K562 (cell line): ENCODE measurements at regions not wholly inside any gene's neighbourhood (a gene's known extent, or its start where the extent isn't known, plus 50 kb on each side); places are given as distances from the start of the nearest gene placed in this dataset.

ENCODE experiments used
- ATAC-seq: fragments of 200-7000 bp; cut with Tn5 transposase; 3 replicates; pipeline ENCODE4 v1.9.1; 2020; ENCODE audit warnings: moderate library complexity
- BruUV-seq: library from RNA; stranded (reverse); fragments of 400-500 nt; replicated peaks from 2 replicates; lab custom pipeline; 2021; lab: Mats Ljungman, UMichigan
- CTCF ChIA-PET: fragments of 300-600 bp; formaldehyde crosslinking; extraction: SDS; loops from one replicate; lab custom pipeline; 2021; ENCODE audit warnings: low intra/inter-chr PET ratio; lab: Yijun Ruan, JAX
- POLR2A ChIA-PET: fragments of 300-600, 350-650 bp; sonication (Branson Sonifier 250); formaldehyde crosslinking; extraction: SDS; loops from one replicate; lab custom pipeline; 2021; ENCODE audit warnings: antibody characterized with exemption, inconsistent platforms; lab: Yijun Ruan, JAX
- DNase-seq, 4 experiments: peaks; one replicate each; pipeline versions ENCODE4 v3.0.0 to v3.0.0-alpha.2; 2011 to 2018; ENCODE audit warnings: low spot score in 3 of 4, mixed read lengths in 3 of 4; ENCODE audit errors: extremely low read depth in 1 of 4
- FAIRE-seq: peaks from 2 replicates; lab custom pipeline; 2011; peaks lifted over from hg19 to GRCh38; lab: Jason Lieb, UNC
- H2AFZ ChIP-seq: 2 replicates; pipeline ENCODE4 v1.6.0; 2011; ENCODE audit warnings: low read depth, low read length, control low read depth, inconsistent platforms
- H3K27ac ChIP-seq: fragments of 200-600 bp; 3 replicates; pipeline ENCODE4 v1.8.0; 2011; ENCODE audit warnings: low read depth, mild to moderate bottlenecking, control low read depth, inconsistent platforms, low read length, moderate library complexity, mixed read lengths; ENCODE audit errors: extremely low read depth
- H3K27me3 ChIP-seq, 2 experiments: fragments of 300-600 bp in 1 of 2; 2 replicates in 1 of 2; 3 replicates in 1 of 2; pipeline versions ENCODE4 v1.6.0 to v1.8.0; 2011; ENCODE audit warnings: inconsistent platforms in 2 of 2, low read length in 2 of 2, mild to moderate bottlenecking in 1 of 2, mixed read lengths in 1 of 2, moderate library complexity in 1 of 2; ENCODE audit not compliant: control insufficient read depth in 2 of 2, insufficient read depth in 2 of 2
- H3K36me3 ChIP-seq: fragments of 300-600 bp; 3 replicates; pipeline ENCODE4 v1.8.0; 2011; ENCODE audit warnings: mild to moderate bottlenecking, low read length, inconsistent platforms; ENCODE audit not compliant: control insufficient read depth, insufficient read depth
- H3K4me1 ChIP-seq, 2 experiments: fragments of 200-600 bp in 1 of 2; replicated peaks in 1 of 2; 2 replicates in 1 of 2; 3 replicates in 1 of 2; pipeline versions ENCODE4 v1.5.1 to v1.8.0; 2011; ENCODE audit warnings: inconsistent platforms in 2 of 2, low read length in 2 of 2, mild to moderate bottlenecking in 1 of 2, mixed read lengths in 1 of 2, moderate library complexity in 1 of 2; ENCODE audit not compliant: control insufficient read depth in 2 of 2, insufficient read depth in 2 of 2
- H3K4me2 ChIP-seq: 2 replicates; pipeline ENCODE4 v1.6.1; 2011; ENCODE audit warnings: low read length, control low read depth, inconsistent platforms, mixed read lengths; ENCODE audit not compliant: insufficient read depth
- H3K4me3 ChIP-seq: fragments of 200-600 bp; sonication (generic), shearing (Covaris generic); 2 replicates; pipeline ENCODE4 v1.5.1; 2016; ENCODE audit warnings: control low read depth, inconsistent platforms
- H3K79me2 ChIP-seq: fragments of 200-600 bp; 3 replicates; pipeline ENCODE4 v1.8.0; 2011; ENCODE audit warnings: low read length, inconsistent platforms; ENCODE audit not compliant: control insufficient read depth, insufficient read depth
- H3K9ac ChIP-seq, 2 experiments: 2 replicates each; pipeline versions ENCODE4 v1.6.0 to v1.6.1; 2011; ENCODE audit warnings: low read depth in 2 of 2, low read length in 2 of 2, control low read depth in 1 of 2, inconsistent platforms in 1 of 2, mild to moderate bottlenecking in 1 of 2, mixed read lengths in 1 of 2; ENCODE audit not compliant: insufficient read depth in 1 of 2
- H3K9me1 ChIP-seq: one replicate; pipeline ENCODE4 v1.6.0; 2011; ENCODE audit warnings: inconsistent platforms, mild to moderate bottlenecking, low read length, moderate library complexity; ENCODE audit not compliant: control insufficient read depth, insufficient read depth
- H3K9me3 ChIP-seq: replicated peaks from 2 replicates; pipeline ENCODE4 v1.5.1; 2011; ENCODE audit warnings: low read depth, low read length, inconsistent platforms; ENCODE audit not compliant: control insufficient read depth, insufficient read depth
- H4K20me1 ChIP-seq: replicated peaks from 2 replicates; pipeline ENCODE4 v1.6.1; 2011; ENCODE audit warnings: low read length, inconsistent platforms, mixed read lengths; ENCODE audit not compliant: control insufficient read depth, insufficient read depth
- OTX1 ChIP-seq: fragments of 450-650 bp; formaldehyde crosslinking; IDR thresholded peaks from 2 replicates; pipeline ENCODE4 v1.4.0; 2022; ENCODE audit warnings: mild to moderate bottlenecking
- RAD21 ChIP-seq, 2 experiments: fragments of 250-450 bp in 1 of 2; fragments of 450-650 bp in 1 of 2; sonication (Bioruptor Pico) in 1 of 2; formaldehyde crosslinking in 1 of 2; IDR thresholded peaks in 1 of 2; conservative IDR thresholded peaks in 1 of 2; 2 replicates each; pipeline versions ENCODE4 v1.4.0 to v1.8.0; 2020 to 2022; ENCODE audit warnings: mild to moderate bottlenecking in 2 of 2, moderate library complexity in 1 of 2
- REST ChIP-seq, 2 experiments: fragments of 450-650 bp; formaldehyde crosslinking in 1 of 2; IDR thresholded peaks; 2 replicates each; pipeline versions ENCODE4 v1.4.0 to v1.6.1; 2014 to 2020; ENCODE audit warnings: mild to moderate bottlenecking in 2 of 2, borderline replicate concordance in 1 of 2, low read depth in 1 of 2
- WGBS: fragments of 100-300 bp; shearing (Covaris generic); methylation state at CpG from one replicate; pipeline ENCODE4 v1.1.6; 2016; ENCODE audit warnings: low coverage, mixed read lengths; ENCODE audit not compliant: insufficient coverage; ENCODE audit errors: missing lambda C conversion rate; 5-methylcytosine and 5-hydroxymethylcytosine counted together
- in situ Hi-C: fragments of 300-500 bp; cut with MboI; formaldehyde crosslinking; loops from 4 replicates; pipeline ENCODE4 v1.15.0; 2018; ENCODE audit warnings: inconsistent platforms, mixed read lengths
- intact Hi-C: fragments of 100-400 bp; cut with micrococcal nuclease; formaldehyde crosslinking; loops from 2 replicates; pipeline ENCODE4 v1.14.2; 2022

GRCh38 chr4:186013419-186014186, 55.4 kb upstream of the TLR3 start:
- H3K27me3 ChIP-seq, result peaks cover 9 to 24% of the 10 kb centered on the region in 2 experiments; a peak in 4 of 5 replicates
- POLR2A ChIA-PET, result no interaction called here
- no peak overlapping the region for H3K27ac ChIP-seq
- WGBS, result 0% methylated on average over 8 of the region's 8 CpGs
- no peaks in the 10 kb centered on the region for H3K4me1 ChIP-seq
- H4K20me1 ChIP-seq, result no peaks in the 10 kb centered on the region
- intact Hi-C loops, result no loop called here
- in situ Hi-C loops, result no loop called here
- no peak for ATAC-seq
- no peaks in the 10 kb centered on the region for H3K36me3 ChIP-seq
- BruUV-seq, result no TSS peak
- H3K9ac ChIP-seq, result no peak overlapping the region
- no peak for FAIRE-seq
- DNase-seq, result no peak
- TF ChIP-seq OTX1 (CRISPR knock-in tag), result no peak
- TF ChIP-seq, all 486 proteins: peak for 0
- Histone ChIP-seq H3K9me3 (no peaks in the 10 kb centered on the region), H3K4me3 (no peak overlapping the region), H3K9me1 (no peaks in the 10 kb centered on the region), H2AFZ (no peak overlapping the region), H3K4me2 (no peak overlapping the region), H3K79me2 (no peaks in the 10 kb centered on the region)
- CTCF ChIA-PET, result no interaction called here

GRCh38 chr4:186015212-186015817, 53.6 kb upstream of the TLR3 start:
- in situ Hi-C loops (no loop called here), intact Hi-C loops (no loop called here)
- DNase-seq, result no peak
- Histone ChIP-seq H3K27ac (no peak overlapping the region), H3K4me1 (no peaks in the 10 kb centered on the region), H3K4me3 (no peak overlapping the region), H3K79me2 (no peaks in the 10 kb centered on the region), H3K9me3 (no peaks in the 10 kb centered on the region), H3K9ac (no peak overlapping the region), H3K9me1 (no peaks in the 10 kb centered on the region), H4K20me1 (no peaks in the 10 kb centered on the region), H3K36me3 (no peaks in the 10 kb centered on the region), H3K4me2 (no peak overlapping the region), H3K27me3 (peaks cover 9 to 29% of the 10 kb centered on the region in 2 experiments; a peak in 4 of 5 replicates), H2AFZ (no peak overlapping the region)
- no TSS peak for BruUV-seq
- ChIA-PET POLR2A (no interaction called here), CTCF (no interaction called here)
- no peak for ATAC-seq
- no peak for FAIRE-seq
- WGBS, result under 1% methylated on average over 12 of the region's 12 CpGs
- TF ChIP-seq RAD21 (CRISPR knock-in tag; conservative IDR thresholded peaks at IDR 0.05 in 1 of 2, IDR thresholded peaks at IDR 0.05 in 1 of 2), result 0 out of 4 replicates have a peak, but pooled peaks of 1 of the 2 experiments have one; percentile 5
- TF ChIP-seq REST (IDR thresholded peaks at IDR 0.05; ENCODE audit: borderline replicate concordance), result no peak
- TF ChIP-seq REST (CRISPR knock-in tag; IDR thresholded peaks at IDR 0.05; ENCODE audit: low read depth), result no peak
